ENCODE measurements at regions not wholly inside any gene's neighbourhood (a gene's known extent, or its start where the extent isn't known, plus 50 kb on each side); places are given as distances from the start of the nearest gene placed in this dataset.
"Not testable (repeated sequence)": the region's sequence is repeated elsewhere in the genome, so short reads cannot be mapped to it uniquely, and the experiment has no call there.

DNA sequence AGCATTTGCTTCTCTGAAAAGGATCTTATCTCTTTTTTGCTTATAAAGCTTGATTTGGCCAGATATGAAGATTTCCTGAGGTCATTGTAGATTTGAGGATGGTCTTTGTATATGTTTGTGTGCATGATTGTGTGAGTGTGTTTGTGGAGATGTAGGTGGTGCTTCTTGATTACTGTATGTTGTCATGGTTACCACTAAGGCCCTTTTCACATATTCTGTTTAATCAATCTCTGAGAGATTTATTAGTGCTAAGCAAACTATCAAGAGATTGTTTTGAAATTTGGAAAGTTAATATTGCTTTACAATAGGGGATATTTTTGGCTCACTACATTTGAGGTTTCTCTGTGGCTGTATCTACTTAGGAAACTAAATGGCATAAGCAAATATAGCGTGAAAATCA, 191.7 kb downstream of the S1PR1 start:
- no peak for DNase-seq

DNA sequence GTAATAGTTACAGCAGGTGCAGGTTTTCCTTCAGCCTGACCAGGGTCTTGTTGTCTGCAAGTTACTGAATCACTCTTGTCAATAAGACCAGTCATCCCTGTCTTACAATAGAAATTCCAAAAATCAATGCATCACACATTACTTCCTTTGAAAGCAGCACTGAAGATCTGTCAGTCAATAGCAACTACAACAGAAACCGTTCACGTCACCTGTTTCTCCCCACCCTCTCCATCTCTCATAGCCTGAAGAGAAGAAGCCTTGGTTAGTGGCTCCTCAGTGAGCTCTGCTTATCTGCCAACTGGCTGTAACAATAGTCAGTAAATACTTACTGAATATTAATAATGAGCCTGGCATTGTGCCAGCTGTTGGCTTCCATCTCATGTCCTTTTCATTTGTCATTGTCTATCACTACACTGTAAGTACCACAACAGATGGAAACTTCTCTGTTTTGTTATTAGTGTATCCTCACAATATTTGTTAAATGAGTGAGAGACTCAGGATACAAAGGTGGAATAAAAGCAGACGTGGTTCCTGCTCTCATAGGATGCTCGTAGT, 195.2 kb downstream of the S1PR1 start:
- DNase-seq, result no peak

DNA sequence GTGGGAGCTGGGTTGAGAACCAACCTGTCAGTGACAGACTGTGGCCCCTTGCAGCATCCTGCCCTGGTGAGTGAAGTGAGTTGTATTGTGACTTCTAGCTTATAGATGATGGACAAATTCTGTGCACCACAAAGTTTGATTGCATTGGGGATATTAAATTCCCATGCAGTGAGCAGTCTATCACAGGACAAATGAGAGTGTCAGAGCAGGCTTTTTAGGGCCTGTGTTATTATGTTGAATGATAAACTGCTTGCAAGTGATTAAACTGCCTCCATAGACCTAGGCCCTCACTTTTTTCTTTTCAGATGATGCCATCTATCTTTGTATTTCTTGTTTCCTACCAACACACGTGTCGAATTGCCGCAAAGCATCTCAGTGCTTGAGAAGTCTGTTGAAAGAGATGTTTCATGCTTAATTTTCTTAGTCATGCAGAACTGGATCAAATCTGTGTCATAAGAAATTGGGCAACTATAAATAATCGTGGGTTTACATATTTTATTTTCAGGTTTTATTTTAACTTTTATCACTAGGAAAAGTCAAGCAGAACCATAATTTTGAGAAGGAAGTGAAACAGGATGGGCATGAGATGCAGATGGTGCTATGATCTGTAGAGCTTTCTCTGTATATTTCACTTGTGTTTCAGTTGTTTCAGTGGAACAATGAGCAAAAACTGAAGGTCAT, 199.2 kb downstream of the S1PR1 start:
- DNase-seq, result no peak

DNA sequence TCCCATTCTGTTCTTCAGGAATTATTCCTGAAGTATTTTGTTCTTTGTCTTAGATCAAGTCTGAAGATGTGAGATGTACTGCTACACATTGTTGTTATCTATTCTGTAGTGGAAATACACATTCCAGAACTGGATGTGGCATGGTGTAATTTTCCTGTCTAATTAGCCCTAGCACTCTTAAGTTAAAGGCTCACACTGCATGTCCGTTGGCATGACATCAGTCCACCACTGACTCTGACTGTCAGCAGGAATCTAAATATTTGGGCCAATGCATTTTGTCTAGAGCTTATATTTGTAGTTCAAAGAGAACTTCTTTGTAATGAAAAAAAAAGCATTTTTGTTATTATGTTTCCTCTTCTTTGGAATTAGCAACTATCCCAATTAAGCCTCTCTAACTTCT, 201.0 kb downstream of the S1PR1 start:
- no peak for DNase-seq

DNA sequence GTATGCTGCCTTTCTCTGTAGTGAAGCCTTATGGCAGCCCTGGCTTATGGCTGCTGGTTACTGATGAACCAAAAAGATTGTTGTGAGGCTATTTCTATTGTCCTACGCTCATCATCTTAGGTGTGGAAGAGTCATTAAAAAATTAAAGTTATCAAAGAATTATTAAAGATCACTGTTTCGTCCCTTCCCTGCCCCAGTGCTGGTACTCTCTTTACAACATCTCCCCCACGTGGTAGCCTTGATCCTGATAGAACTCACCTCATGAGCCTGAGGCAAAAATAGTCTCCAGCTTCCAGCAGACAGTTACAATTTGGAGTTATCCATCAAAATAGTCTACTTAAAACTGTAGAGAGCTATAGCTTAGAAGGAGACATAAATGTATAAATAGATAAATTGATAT, 201.5 kb downstream of the S1PR1 start:
- no peak for DNase-seq

DNA sequence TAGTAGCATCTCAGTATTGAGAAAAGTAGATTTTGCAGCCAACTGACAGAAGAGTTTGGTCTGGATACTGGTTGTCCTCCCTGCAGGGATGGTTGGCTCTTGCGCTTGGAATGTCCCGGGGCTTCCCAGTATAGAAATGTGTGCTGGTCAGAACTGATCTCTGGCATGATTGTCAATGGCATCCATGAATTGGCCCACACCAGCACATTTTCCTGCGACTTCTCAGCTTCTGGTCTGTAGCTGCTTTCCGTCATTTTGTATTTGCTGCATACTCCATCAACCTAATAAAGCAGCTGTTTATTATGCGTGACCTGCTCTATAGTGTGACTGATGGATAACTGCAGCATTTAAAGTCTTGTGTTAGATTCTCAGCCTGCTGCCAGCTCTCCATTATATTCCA, 203.7 kb downstream of the S1PR1 start:
- no peak for DNase-seq

DNA sequence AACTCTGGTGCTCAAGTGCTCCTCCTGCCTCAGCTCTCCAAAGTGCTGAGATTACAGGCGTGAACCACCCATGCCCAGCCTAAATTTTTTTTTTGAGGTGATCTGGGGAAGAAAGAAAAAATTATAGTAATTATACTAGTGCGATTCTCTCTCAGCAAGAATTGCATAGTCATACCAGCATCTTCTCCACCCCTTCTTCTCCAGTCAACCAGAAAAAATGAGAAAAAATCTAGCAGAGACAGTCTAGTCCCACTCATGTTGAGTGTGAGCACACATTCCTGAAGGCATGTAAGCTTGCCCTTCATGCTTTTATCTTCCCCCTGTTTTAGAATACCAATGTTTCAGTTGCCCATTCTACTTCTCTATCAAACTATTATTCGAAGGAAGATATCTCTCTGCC, 207.6 kb downstream of the S1PR1 start:
- no peak for DNase-seq

DNA sequence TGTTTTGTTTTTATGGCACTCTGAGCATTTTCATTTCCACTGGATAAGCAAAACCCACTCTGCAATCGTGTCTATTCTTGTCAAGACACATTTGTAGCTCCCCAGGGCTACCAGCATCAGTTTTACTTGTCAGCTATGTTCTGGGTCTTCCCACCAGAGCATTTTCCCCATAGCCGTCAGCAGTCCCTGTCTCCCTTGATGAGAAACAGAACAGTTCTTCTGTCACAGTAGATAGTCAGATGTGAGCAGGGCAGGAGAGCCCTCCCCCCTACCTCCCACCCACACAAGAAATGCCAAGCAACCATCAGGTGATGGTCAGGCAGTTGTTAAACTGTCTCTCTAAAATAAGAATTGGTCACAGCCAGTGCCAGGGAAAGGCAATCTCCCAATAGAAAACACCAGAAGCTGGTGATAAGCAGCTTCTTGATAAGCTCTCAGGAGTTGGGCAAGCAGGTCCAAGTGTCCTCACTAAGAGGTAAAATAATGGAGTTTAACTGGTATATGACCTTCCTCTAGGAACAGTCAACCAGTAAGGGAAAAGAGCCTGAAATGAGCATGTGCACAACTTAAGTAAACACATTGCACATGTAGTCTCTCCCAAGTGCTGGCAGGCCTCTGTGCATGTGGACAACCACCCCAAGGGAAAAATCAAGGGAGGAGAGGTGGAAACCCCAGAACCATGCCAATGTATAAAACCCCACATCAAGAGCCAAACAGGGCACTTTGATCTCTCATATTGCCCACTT, 208.2 kb downstream of the S1PR1 start:
- DNase-seq, result no peak

DNA sequence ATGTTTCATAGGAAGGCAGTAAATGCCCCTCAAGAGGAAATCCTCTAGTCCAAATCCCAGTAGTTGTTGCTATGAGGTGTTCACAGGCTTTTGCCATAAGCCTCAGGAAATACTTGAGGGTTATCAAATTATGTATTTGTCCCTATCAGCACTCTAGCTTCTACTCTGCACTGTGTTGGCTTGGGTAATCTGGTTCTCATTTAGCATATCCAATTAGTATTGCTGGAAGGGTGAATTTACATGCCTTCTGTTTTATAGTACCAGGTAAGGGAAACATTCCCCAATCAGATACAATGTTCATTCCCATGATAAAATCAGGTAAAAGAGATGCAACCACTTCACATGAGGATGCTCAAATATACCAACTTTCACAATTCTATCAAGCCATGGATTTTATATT, 211.2 kb downstream of the S1PR1 start:
- DNase-seq, result no peak

DNA sequence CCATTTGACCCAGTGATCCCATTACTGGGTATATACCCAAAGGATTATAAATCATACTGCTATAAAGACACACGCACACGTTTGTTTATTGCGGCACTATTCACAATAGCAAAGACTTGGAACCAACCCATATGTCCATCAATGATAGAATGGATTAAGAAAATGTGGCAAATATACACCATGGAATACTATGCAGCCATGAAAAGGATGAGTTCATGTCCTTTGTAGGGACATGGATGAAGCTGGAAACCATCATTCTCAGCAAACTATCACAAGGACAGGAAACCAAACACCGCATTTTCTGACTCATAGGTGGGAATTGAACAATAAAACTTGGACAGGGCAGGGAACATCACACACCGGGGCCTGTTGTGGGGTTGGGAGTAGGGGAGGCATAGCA, 213.9 kb downstream of the S1PR1 start:
- not testable (repeated sequence) for DNase-seq

DNA sequence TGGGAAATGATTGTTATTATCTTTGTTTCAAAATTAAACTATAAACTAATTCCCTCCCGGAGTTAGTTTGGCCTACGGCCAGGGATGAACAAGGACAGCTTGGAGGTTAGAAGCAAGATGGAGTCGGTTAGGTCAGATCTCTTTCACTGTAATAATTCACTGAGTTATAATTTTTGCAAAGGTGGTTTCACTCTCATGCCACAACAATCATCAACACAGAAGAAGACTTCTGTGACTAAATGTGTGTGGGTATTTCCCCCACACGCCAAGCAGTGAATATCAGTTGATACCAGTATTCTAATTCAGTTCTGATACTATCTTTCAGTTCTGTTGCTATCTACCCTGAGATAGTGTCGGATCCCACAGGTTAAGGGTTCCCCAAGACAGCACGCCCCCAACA, 215.1 kb downstream of the S1PR1 start:
- DNase-seq, result no peak

DNA sequence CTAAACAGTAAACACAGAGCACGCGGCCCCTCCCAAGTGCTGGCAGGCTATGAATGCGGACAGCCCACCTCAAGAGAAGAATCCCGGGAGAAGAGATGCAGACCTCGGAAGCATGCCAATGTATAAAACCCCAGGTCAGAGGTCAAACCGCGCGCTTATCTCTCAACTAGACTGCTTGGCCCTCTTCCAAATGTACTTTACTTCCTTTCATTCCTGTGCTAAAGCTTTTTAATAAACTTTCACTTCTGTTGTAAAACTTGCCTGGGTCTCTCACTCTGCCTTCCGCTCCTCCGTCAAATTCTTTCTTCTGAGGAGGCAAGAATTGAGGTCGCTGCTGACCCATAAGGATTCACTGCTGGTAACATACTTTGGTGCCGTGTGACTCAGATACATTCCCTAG, 216.0 kb downstream of the S1PR1 start:
- DNase-seq, result no peak

DNA sequence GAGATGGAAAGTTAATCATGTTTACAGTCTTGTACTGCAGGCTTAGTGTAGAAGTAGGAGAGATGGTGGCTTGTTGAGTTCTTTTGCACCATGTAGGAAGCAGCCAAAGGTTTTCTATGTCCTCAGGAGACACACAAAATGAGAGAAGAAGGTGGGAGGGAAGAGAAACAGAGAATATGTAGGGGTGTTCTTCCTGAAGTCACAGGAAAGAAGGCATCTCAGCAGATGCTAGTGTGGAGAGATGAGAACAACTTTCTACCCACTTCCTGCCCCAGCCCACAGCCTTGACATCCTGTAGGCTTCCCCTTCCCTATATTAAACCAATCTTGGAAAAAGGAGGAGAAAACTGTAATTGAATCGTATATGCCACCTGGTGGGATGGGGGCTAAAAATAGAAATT, 217.0 kb downstream of the S1PR1 start:
- DNase-seq, result no peak

DNA sequence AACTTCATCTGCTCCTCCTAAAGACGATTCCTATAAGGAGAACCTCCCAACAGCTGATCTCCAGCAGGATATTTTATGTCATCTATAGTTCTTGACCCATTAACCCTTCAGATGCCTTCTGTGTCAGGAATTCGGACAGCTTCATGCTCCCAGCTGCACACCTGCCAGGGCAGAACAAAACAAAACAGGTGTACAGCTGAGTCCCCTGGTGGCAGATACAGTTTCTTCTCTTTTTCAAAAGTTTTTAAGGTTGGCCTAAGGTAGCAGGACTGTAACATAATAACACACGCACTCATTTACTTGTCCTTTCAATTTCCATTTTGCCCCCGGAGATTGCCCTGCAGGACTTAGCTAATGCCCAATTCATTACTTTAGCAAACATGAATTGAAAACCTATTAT, 218.3 kb downstream of the S1PR1 start:
- no peak for DNase-seq

DNA sequence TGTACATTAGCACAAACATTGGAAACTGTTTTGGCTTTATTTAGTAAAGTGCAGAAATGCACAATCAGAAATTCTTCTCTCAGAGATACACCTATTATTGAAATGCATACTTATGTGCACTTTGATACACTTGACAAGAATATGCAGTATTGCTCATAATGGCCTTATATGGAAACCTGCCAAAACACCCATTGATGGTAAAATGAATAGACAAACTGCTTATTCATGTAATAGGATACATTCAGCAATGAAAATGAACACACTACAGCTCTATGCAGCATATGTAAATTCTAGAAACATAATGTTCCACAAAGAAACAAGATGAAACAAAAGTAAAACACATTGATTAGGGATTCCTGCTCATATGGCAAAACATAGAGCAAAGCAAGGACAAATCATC, 223.9 kb downstream of the S1PR1 start:
- DNase-seq, result no peak

DNA sequence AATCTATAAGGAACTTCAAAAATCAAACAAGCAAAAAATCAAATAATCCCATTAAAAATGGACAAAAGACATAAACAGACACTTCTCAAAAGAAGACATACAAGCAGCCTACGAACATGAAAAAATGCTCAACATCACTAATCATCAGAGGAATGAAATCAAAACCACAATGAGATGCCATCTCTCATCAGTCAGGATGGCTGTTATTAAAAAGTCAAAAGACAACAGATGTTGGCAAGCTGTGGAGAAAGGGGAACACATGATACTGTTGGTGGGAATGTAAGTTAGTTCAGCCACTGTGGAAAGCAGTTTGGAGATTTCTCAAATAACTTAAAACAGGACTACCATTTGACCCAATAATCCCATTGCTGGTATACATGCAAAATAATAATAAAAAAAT, 226.4 kb downstream of the S1PR1 start:
- no peak for DNase-seq

DNA sequence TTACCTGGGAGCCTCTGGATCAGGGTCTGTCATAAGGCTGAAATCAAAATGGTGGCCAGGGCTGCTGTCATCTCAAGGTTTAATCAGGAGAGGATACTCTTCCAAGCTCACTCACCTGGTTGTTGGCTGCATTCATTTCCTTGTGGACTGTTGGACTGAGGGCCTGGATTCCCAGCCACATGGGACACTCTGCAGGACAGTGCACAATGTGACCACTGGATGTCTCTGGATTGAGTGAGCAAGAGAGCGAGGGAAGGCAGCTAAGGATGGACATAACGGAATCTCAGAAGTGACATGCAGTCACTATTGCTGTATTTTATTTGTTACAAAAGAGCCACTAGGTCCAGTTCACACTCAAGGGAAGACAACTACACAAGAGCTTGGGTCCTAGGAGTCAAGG, 229.1 kb downstream of the S1PR1 start:
- DNase-seq, result no peak

DNA sequence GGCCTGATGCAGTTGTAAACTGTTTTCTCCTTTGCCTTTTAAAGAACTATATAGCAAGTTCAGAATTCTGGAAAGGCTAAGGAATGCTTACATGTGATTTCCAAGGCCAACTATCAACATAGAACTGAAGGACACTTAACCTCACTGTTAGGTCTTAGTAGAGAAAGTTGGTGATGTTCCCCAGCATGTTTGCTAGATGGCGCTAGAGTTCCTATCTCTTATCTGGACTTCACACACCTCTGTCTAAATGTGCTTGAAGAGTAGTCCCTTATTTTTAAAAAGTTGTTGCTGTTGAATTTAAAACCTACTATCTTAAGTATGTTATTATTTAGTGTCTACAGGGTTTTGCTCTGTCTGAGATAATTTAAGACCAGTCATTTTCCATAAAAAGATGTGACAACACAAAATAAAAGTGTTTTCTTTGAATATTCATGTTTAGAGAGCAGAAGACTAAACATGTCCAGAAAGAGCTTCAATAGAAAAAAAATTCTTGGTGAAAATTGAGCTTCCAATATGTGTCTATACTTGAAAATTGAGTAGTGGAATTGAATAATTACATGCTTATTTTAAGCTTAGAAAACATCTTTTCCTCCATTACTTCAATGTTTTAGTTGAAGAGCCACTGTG, 237.3 kb downstream of the S1PR1 start:
- DNase-seq, result no peak

DNA sequence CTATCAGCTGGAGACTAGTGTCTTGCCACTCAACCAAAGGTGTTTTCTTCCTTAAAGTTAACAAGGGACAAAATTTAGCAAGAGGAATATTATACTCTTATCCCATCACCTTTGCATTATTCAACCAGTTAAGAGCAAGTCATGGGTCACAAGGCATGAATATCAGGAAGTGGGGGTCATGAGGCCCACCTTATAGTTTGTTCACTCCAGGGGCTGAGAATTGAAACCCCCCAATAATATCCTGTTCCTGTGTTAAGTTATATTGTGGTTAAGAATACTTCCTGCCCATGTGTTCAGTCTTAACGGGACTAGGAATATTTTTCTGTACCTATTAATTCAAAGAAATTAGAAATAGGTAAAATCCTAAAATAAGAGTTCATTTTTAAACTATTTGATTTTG, 239.7 kb downstream of the S1PR1 start:
- no peak for DNase-seq

DNA sequence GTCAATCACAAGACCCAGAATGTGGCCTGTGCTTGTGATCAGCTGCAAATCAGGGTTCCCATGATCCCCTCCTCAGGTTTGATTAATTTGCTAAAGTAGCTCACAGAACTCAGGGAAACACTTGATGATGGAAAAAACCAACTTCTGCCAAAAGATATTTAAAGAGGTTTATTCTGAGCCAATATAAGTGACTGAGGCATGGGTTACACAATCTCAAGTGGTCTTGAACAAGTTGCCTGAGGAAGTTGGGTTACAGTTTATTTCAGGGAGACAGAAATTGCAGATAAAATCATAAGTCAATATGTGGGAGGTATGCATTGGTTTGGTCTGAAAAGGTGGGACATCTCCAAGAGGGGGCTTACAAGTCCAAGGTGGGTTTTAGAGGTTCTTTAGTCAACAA, 243.1 kb downstream of the S1PR1 start:
- DNase-seq, result no peak

DNA sequence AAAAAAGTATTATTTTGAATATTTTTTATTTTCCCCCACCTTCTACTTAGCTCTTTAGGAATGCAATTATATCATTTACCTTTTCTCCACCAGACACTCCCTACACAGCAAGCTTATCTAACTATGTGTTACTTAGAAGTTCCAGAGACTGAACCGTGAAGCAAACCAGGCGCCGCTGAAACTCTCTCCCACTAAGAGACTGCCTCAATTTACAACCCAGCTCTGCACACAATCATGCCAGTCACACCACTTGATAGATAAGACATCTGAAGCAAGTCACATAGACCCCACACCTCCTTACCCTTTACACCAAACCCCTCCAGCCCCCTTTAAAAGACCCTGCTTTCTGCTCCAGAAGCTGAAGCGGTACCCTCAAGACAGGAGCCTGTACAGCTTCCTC, 245.5 kb downstream of the S1PR1 start:
- no peak for DNase-seq

DNA sequence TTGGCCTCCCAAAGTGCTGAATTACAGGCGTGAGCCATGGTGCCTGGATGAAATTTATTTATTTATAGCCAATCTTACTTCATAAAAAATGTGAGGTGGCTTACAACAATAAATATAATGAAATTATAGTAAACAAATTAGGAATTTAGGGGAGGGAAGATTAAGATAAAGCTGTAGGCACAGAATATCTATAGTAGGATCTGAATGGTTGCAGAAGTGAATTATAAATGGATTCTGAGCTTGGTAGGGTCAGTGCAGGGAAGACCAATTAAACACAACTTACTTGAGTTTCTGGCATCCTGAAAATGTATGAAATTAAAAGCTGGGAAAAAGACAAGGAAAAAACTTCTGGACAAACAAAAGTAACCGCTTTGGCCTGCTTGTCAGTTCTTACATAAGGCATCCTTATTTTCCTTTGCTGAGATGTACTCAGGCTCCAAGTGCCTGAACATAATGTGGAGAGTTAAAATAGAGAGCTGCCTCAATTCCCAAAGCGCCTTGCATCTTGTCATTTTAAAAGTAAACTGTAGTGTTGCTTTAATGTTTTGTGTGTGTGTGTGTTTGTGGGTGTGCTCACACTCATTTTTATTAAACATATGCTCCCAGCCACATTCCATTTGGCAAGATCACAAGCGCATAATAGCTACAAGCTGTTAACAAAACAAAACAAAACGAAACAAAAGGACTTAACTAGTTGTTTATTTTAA, 247.3 kb downstream of the S1PR1 start:
- no peak for DNase-seq

DNA sequence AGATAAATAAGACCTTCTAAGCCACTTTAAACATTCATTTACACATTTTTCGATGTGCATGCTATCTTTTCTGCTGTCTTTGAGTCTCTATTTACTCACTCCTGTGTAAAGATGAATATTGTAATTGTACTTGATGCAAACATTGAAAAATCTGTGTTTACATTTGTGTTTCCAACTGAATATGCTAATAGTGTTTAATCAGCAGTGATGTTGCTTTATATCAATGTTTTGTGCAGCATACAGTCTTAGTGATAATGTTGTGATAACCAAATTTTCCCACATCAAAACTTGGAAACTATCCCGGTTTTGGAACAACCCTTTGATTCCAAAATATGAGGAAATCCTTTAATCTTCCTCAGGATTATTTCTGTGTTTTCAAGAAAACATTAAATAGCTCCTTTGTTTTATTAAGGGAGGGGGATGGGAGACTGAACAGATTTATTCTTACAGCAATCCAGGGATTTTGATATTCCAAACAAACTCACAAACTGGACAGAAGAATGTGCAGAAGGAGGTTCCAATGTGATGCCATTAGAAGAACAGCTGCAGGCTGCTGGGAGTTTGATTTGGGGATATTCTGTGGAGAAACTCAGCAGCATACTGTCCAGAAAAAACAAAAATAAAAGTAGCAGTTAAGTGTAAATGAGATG, 248.0 kb downstream of the S1PR1 start:
- DNase-seq, result no peak

Data from NCI-H774 (cell line).